Psoas muscle (tissue), 7 donors: ENCODE measurements at regions not wholly inside any gene's neighbourhood (a gene's known extent, or its start where the extent isn't known, plus 50 kb on each side); places are given as distances from the start of the nearest gene placed in this dataset.

Source experiments
- ATAC-seq, 4 donors: fragments of 200-7000 bp; cut with Tn5 transposase; one replicate each; pipeline ENCODE4 v1.9.1; 2020; ENCODE audit warnings: moderate library complexity in 3 of 4, mild to moderate bottlenecking in 2 of 4
- DNase-seq, 2 donors: peaks; one replicate each; pipeline ENCODE4 v3.0.0-alpha.2; 2020
- H3K27ac ChIP-seq: fragments of 200-600 bp; one replicate; pipeline ENCODE4 v1.8.0; 2022
- H3K27me3 ChIP-seq, 3 donors: fragments of 200-600 bp in 1 of 3; one replicate each; pipeline versions ENCODE4 v1.6.1 to v1.8.0; 2013 to 2022; ENCODE audit warnings: low read length in 2 of 3, mild to moderate bottlenecking in 2 of 3, moderate library complexity in 1 of 3; ENCODE audit not compliant: insufficient read depth in 3 of 3
- H3K36me3 ChIP-seq, 2 donors: fragments of 200-600 bp in 1 of 2; one replicate each; pipeline versions ENCODE4 v1.6.1 to v1.8.0; 2013 to 2022; ENCODE audit warnings: low read depth in 1 of 2, mild to moderate bottlenecking in 1 of 2, moderate library complexity in 1 of 2; ENCODE audit not compliant: insufficient read depth in 1 of 2
- H3K4me1 ChIP-seq: fragments of 200-600 bp; one replicate; pipeline ENCODE4 v1.8.0; 2022
- H3K4me3 ChIP-seq: fragments of 200-600 bp; one replicate; pipeline ENCODE4 v1.8.0; 2022; ENCODE audit warnings: mild to moderate bottlenecking
- H3K9me3 ChIP-seq: fragments of 200-600 bp; one replicate; pipeline ENCODE4 v1.8.0; 2022
- WGBS, 3 donors: extraction: QIAGEN DNeasy Blood & Tissue Kit; methylation state at CpG; one replicate each; pipeline versions ENCODE4 v1.1.6 to v1.1.7; 2013; 5-methylcytosine and 5-hydroxymethylcytosine counted together
- intact Hi-C, 2 donors: fragments of 100-400 bp; cut with DNase I; formaldehyde crosslinking; loops; one replicate each; pipeline versions ENCODE4 v1.11.0 to v1.14.2; 2022
- TF ChIP-seq, protein P1 (sequence below): fragments of 200-600 bp; IDR thresholded peaks from one replicate; pipeline ENCODE4 v1.8.0; 2022; ENCODE audit warnings: antibody characterized with exemption
- donor health status: healthy with polysubstance abuse.
- donor health status: DM: no; HTN: no; CAD: no; lungs with moderate emphysema.
- donor health status: Bipolar disorder and iron deficiency.
- donor health status: healthy.
- donor health status: DM: yes; HTN: yes; CAD: no.
- donor health status: DM: no; HTN: no; CAD: no.
- donor health status: DM: yes; HTN: yes; CAD: no.

- no peaks in the 10 kb centered on the region for H3K27me3 ChIP-seq
- DNase-seq = peak; percentile 93 to 96
- peak overlapping the region; percentile 72 for H3K27ac ChIP-seq
- no peaks in the 10 kb centered on the region for H3K9me3 ChIP-seq
- intact Hi-C loops = no loop called here
- peak; percentile 88 to 91 (median 90) for ATAC-seq
- H3K4me1 ChIP-seq = peaks cover 48% of the 10 kb centered on the region
- 13 to 19% (median 18%) methylated on average over 3 of the region's 3 CpGs for WGBS, 3 donors
- H3K4me3 ChIP-seq = no peak overlapping the region
- H3K36me3 ChIP-seq = no peaks in the 10 kb centered on the region
- TF ChIP-seq, protein P1, sequence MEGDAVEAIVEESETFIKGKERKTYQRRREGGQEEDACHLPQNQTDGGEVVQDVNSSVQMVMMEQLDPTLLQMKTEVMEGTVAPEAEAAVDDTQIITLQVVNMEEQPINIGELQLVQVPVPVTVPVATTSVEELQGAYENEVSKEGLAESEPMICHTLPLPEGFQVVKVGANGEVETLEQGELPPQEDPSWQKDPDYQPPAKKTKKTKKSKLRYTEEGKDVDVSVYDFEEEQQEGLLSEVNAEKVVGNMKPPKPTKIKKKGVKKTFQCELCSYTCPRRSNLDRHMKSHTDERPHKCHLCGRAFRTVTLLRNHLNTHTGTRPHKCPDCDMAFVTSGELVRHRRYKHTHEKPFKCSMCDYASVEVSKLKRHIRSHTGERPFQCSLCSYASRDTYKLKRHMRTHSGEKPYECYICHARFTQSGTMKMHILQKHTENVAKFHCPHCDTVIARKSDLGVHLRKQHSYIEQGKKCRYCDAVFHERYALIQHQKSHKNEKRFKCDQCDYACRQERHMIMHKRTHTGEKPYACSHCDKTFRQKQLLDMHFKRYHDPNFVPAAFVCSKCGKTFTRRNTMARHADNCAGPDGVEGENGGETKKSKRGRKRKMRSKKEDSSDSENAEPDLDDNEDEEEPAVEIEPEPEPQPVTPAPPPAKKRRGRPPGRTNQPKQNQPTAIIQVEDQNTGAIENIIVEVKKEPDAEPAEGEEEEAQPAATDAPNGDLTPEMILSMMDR = no peak
Measured at GRCh38 chr1:201713086-201713810, 115.7 kb upstream of the IPO9 start.

DNA sequence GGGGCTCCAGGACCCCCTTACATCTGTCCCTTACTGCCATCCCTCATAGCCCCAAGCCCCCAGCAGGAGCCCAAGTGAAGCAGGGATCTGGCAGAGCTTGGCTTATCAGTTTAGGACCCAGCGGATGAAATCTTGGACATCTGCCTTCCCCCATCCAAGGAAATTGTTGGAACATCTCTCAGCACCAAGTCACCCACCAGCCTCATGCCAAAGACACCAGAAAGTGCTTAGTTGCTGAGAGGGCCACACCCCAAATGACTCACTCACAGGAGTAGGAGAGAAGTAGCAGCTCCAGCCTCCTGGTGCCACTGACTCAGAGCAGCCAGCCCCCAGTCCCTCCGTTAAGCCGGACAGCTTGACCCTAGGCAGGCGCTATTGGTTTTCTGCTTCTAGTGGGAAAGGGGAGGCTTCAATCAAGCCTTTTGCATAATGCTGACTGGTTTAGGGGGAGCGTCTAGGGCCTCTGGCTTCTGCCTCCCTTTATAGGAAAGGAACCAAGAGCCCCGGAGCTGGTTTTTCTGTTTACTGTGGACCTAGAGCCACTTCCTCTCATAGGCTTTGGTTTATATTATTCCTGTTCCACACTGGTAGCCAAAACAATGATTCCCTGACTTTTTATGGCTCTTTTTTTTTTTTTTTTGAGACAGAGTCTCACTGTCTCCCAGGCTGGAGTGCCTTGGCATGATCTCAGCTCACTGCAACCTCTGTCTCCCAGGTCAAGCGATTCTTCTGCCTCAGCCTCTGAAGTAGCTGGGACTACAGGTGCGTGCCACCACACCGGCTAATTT is 114.2 kb upstream of the IPO9 start:
- intact Hi-C loops = no loop called here

DNA sequence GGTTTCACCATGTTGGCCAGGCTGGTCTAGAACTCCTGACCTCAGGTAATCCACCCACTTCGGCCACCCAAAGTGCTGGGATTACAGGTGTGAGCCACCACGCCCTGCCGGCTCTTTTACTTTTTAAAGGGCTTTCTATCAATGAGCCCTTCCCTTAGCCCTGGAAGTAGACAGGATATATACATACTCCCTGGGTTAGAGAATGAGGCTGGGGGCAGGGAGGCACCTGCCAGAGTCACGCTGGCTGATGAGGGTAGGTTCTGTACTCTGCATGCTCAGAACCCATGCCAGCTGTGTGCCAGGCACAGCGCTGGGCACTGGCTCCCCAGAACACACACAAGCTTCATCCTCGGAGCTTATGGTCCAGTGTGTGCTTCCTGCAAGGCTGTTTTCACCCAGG is 113.6 kb upstream of the IPO9 start:
- ATAC-seq = no peak
- TF ChIP-seq, protein P1 = no peak
- Histone ChIP-seq H3K4me3 (no peak overlapping the region), H3K27ac (peak overlapping the region; percentile 72), H3K4me1 (peaks cover 63% of the 10 kb centered on the region), H3K36me3 (no peaks in the 10 kb centered on the region), H3K27me3 (no peaks in the 10 kb centered on the region), H3K9me3 (no peaks in the 10 kb centered on the region)
- intact Hi-C loops = no loop called here
- no peak for DNase-seq
- 65 to 84% (median 73%) methylated on average over 6 of the region's 6 CpGs for WGBS, 3 donors

More for the DNA sequence above, 114.2 kb upstream of the IPO9 start:
- Histone ChIP-seq H3K4me3 (no peak overlapping the region), H3K27me3 (no peaks in the 10 kb centered on the region), H3K4me1 (peaks cover 57% of the 10 kb centered on the region), H3K36me3 (no peaks in the 10 kb centered on the region), H3K27ac (peak overlapping the region; percentile 72), H3K9me3 (no peaks in the 10 kb centered on the region)
- DNase-seq = peak; percentile 86 to 91
- TF ChIP-seq, protein P1 = no peak
- peak; percentile 70 to 84 (median 82) for ATAC-seq
- 51 to 64% (median 57%) methylated on average over 9 of the region's 9 CpGs for WGBS, 3 donors

DNA sequence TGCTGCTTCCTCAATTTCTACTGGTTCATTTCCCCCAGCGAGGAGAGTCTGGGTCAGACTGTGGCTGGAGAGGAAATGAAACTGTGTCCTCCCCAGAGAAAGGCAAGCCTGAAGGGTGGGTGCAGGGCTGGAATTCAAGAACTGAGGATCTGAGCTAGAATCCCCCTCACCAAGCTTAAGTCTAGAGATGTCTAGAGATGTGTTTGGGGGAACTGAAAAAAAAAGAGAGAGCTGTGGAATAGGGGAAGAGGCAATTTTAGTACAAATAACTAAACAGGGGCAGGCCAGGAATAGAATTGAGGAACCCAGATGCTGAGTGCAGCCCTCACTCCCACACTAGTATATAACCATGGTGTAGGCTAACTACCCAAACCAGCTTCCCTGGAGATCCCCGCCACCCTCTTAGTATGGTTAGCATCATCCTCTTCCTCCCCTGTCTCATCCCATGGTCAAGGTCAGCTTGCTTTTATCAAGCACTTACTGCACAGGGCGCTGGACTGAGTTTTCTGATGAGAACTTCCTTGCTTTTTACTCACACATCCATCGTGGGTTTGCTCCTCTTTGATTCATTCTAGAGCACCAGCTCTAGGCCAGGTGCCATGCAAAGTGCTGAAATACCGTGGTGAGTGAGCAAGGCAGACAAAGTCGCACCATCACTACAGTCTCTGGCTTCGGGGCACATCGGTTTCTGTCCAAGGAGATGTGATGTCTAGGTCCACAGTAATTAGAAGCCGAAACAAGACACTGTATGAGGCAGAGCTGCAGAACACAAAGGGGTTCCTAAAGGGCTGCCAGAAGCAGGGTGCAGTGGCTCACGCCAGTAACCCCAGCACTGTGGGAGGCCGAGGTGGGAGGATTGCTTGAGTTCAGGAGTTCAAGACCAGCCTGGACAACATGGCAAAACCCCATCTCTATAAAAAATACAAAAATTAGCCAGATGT is 112.9 kb upstream of the IPO9 start:
- peak overlapping the region; percentile 72 for H3K27ac ChIP-seq
- no peaks in the 10 kb centered on the region for H3K9me3 ChIP-seq
- H3K4me1 ChIP-seq = peaks cover 66% of the 10 kb centered on the region
- no peaks in the 10 kb centered on the region for H3K27me3 ChIP-seq
- intact Hi-C loops = no loop called here
- WGBS, 3 donors = 61 to 74% (median 69%) methylated on average over 11 of the region's 11 CpGs
- H3K36me3 ChIP-seq = no peaks in the 10 kb centered on the region
- DNase-seq (no peak), ATAC-seq (no peak)
- TF ChIP-seq, protein P1 = no peak
- no peak overlapping the region for H3K4me3 ChIP-seq
